NB4 (cell line): ENCODE measurements at regions not wholly inside any gene's neighbourhood (a gene's known extent, or its start where the extent isn't known, plus 50 kb on each side); places are given as distances from the start of the nearest gene placed in this dataset.

Source experiments
- DNase-seq: peaks from one replicate; pipeline ENCODE4 v3.0.0; 2010; ENCODE audit warnings: low read depth
- H3K4me3 ChIP-seq: one replicate; pipeline ENCODE4 v1.5.1; 2011; ENCODE audit warnings: mild to moderate bottlenecking, low read depth, low read length, moderate library complexity
- CTCF ChIP-seq: IDR thresholded peaks from one replicate; pipeline ENCODE4 v1.5.1; 2012; ENCODE audit warnings: low read depth, low read length
- MAX ChIP-seq: IDR thresholded peaks from 2 replicates; pipeline ENCODE4 v1.6.1; 2011; ENCODE audit warnings: low read depth, low read length
- MYC ChIP-seq: IDR thresholded peaks from 2 replicates; pipeline ENCODE4 v1.6.1; 2011; ENCODE audit warnings: low read depth, low read length
- POLR2A ChIP-seq: IDR thresholded peaks from 2 replicates; pipeline ENCODE4 v1.6.1; 2011; ENCODE audit warnings: mild to moderate bottlenecking; ENCODE audit not compliant: insufficient read length; ENCODE audit errors: extremely low read depth

DNA sequence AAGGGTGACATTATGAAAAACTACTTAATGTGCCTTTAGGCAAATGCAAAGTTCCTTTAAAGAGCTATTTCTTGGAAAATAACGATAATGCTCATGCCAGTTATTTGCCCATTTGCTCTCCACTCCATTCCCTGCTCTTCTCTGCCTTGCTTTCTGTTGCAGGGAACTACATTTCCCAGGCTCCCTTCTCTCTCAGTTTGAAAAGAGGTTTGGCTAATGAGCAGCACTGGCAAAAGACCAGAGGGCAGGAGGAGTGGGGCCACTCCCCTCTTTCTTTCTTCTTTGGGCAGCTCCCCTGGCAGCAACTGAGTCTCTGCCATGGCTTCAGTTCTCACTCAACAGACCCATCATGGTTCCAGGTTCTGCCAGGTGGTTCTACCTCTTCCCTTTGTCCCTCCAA lies 130.5 kb downstream of the RWDD3 start:
- no peak overlapping the region for H3K4me3 ChIP-seq
- TF ChIP-seq POLR2A, result no peak
- no peak for TF ChIP-seq MAX
- no peak for TF ChIP-seq CTCF
- no peak for TF ChIP-seq MYC
- no peak for DNase-seq

DNA sequence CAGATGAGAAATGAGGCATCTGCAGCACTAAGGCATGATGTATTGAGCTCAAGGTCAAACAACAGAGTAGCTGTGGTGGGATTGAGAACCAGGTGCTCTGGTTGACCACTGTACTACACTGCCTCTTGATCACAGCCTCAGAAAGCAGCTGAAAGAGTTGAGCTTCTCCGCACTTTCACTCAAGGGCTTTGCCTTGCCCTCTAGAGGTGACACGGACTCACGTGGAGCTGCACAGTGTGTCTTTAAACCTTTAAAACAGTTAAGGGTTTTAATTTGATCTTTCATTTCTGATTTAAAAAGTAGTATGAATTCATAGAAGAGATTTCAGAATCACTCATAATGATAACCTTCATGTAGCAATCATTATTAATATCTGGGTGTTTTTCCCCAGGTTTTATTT lies 132.5 kb downstream of the RWDD3 start:
- TF ChIP-seq MYC, result no peak
- DNase-seq, result no peak

GRCh38 chr1:95368178-95368577 lies 134.2 kb downstream of the RWDD3 start:
- DNase-seq, result no peak
- TF ChIP-seq MAX, result no peak
- TF ChIP-seq MYC, result no peak
- no peak for TF ChIP-seq CTCF
- TF ChIP-seq POLR2A, result no peak
- no peak overlapping the region for H3K4me3 ChIP-seq

More for the DNA sequence above, 132.5 kb downstream of the RWDD3 start:
- H3K4me3 ChIP-seq, result no peak overlapping the region

GRCh38 chr1:95369985-95370690 lies 136.1 kb downstream of the RWDD3 start:
- peak; percentile 6 for DNase-seq
- TF ChIP-seq MAX (no peak), MYC (no peak), POLR2A (no peak), CTCF (no peak)
- no peak overlapping the region for H3K4me3 ChIP-seq

- no peak for DNase-seq
- H3K4me3 ChIP-seq, result no peak overlapping the region
- TF ChIP-seq MAX (no peak), MYC (no peak), CTCF (no peak), POLR2A (no peak)
Measured at GRCh38 chr1:95370691-95371562, 136.9 kb downstream of the RWDD3 start.

DNA sequence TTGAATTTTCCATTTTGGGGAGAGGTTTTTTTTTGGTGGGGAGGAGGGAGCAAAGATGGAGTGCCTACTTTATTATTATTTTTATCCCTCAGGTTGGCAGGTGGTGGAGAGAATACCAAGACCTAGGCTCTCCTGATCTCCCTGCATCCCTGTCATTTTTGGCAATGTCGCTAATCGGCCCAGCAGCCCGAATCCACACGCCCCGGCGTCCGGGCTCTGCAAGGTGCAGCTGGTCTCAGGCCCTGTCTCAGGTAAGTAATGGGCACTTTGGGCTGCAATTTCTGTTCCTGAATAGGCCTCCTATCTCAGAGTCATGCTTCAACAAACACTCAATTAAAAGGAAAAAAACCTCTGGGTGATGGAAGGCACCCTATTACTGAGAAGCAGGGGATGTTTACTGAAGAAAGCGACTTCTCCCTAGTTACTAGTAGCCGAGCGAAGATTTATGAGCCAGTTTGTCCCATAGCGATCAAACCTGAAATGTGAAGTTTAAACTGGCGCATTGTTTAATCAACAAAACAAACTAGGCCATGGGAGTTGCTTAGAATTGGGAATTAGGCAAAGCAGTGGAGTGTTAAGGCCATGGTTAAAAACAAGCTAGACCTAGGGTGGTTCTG lies 137.8 kb downstream of the RWDD3 start:
- DNase-seq, result no peak
- no peak for TF ChIP-seq MAX
- no peak for TF ChIP-seq CTCF
- no peak for TF ChIP-seq POLR2A
- TF ChIP-seq MYC, result no peak
- no peak overlapping the region for H3K4me3 ChIP-seq
